ENCODE measurements at regions not wholly inside any gene's neighbourhood (a gene's known extent, or its start where the extent isn't known, plus 50 kb on each side); places are given as distances from the start of the nearest gene placed in this dataset.

- BruUV-seq (replicated peaks), result no TSS peak
- no peaks in the 10 kb centered on the region for H3K36me3 ChIP-seq (ENCODE audit: control insufficient read depth, insufficient read depth, low read length)
- intact Hi-C loops (cut with micrococcal nuclease; ENCODE audit: unreplicated experiment) (no loop called here), in situ Hi-C loops (cut with HindIII; ENCODE audit: low pct_unique_long_range_greater_than_20kb, low sequenced_read_pairs) (no loop called here)
- ChIA-PET POLR2A (no interaction called here), CTCF (no interaction called here)
- no peaks in the 10 kb centered on the region for H3K9me3 ChIP-seq (ENCODE audit: control insufficient read depth, insufficient read depth, low read depth, low read length)
- no peaks in the 10 kb centered on the region for H3K4me1 ChIP-seq (ENCODE audit: control insufficient read depth, insufficient read depth, low read length)
- no peak overlapping the region for H3K27ac ChIP-seq (ENCODE audit: low read length)
- no peak overlapping the region for H3K4me3 ChIP-seq (ENCODE audit: low read depth in 2 of 2, low read length in 2 of 2)
- no peak for TF ChIP-seq REST (IDR thresholded peaks at IDR 0.05; ENCODE audit: insufficient read depth in 1 of 2, low read depth in 2 of 2, low read length in 1 of 2)
- TF ChIP-seq SIN3A (IDR thresholded peaks at IDR 0.05; ENCODE audit: borderline replicate concordance, insufficient read depth, low read depth, low read length), result no peak
- no peak for TF ChIP-seq TCF7L2 (IDR thresholded peaks at IDR 0.05; ENCODE audit: low read depth, low read length)
- TF ChIP-seq POLR2AphosphoS5 (IDR thresholded peaks at IDR 0.05; ENCODE audit: low read depth, low read length), result no peak
- TF ChIP-seq CTCF (IDR thresholded peaks at IDR 0.05), result no peak
- no peak for DNase-seq (ENCODE audit: low read depth, low spot score)
- ATAC-seq, result no peak
- H3K27me3 ChIP-seq (ENCODE audit: control insufficient read depth, insufficient read depth, low read length), result no peaks in the 10 kb centered on the region
Observed at GRCh38 chr9:16245756-16246440, 624.6 kb downstream of the BNC2 start.

- in situ Hi-C loops (cut with HindIII; ENCODE audit: low pct_unique_long_range_greater_than_20kb, low sequenced_read_pairs), result no loop called here
- DNase-seq (ENCODE audit: low read depth, low spot score), result no peak
- Histone ChIP-seq H3K27me3 (ENCODE audit: control insufficient read depth, insufficient read depth, low read length) (no peaks in the 10 kb centered on the region), H3K27ac (ENCODE audit: low read length) (no peak overlapping the region), H3K4me1 (ENCODE audit: control insufficient read depth, insufficient read depth, low read length) (no peaks in the 10 kb centered on the region), H3K36me3 (ENCODE audit: control insufficient read depth, insufficient read depth, low read length) (no peaks in the 10 kb centered on the region), H3K9me3 (ENCODE audit: control insufficient read depth, insufficient read depth, low read depth, low read length) (no peaks in the 10 kb centered on the region), H3K4me3 (ENCODE audit: low read depth in 2 of 2, low read length in 2 of 2) (no peak overlapping the region)
- ChIA-PET CTCF (no interaction called here), POLR2A (no interaction called here)
- no peak for ATAC-seq
- intact Hi-C loops (cut with micrococcal nuclease; ENCODE audit: unreplicated experiment), result no loop called here
- no peak for TF ChIP-seq POLR2AphosphoS5 (IDR thresholded peaks at IDR 0.05; ENCODE audit: low read depth, low read length)
- BruUV-seq (replicated peaks), result no TSS peak
Observed at GRCh38 chr9:16246785-16247184, 623.7 kb downstream of the BNC2 start.

- in situ Hi-C loops (cut with HindIII; ENCODE audit: low pct_unique_long_range_greater_than_20kb, low sequenced_read_pairs), result no loop called here
- Histone ChIP-seq H3K9me3 (ENCODE audit: control insufficient read depth, insufficient read depth, low read depth, low read length) (no peaks in the 10 kb centered on the region), H3K36me3 (ENCODE audit: control insufficient read depth, insufficient read depth, low read length) (no peaks in the 10 kb centered on the region), H3K27ac (ENCODE audit: low read length) (no peak overlapping the region), H3K4me1 (ENCODE audit: control insufficient read depth, insufficient read depth, low read length) (no peaks in the 10 kb centered on the region), H3K27me3 (ENCODE audit: control insufficient read depth, insufficient read depth, low read length) (no peaks in the 10 kb centered on the region), H3K4me3 (ENCODE audit: low read depth in 2 of 2, low read length in 2 of 2) (no peak overlapping the region)
- no peak for DNase-seq (ENCODE audit: low read depth, low spot score)
- no peak for ATAC-seq
- BruUV-seq (replicated peaks), result no TSS peak
- intact Hi-C loops (cut with micrococcal nuclease; ENCODE audit: unreplicated experiment), result no loop called here
- CTCF ChIA-PET, result no interaction called here
- POLR2A ChIA-PET, result no interaction called here
- TF ChIP-seq POLR2AphosphoS5 (IDR thresholded peaks at IDR 0.05; ENCODE audit: low read depth, low read length) (no peak), REST (IDR thresholded peaks at IDR 0.05; ENCODE audit: insufficient read depth in 1 of 2, low read depth in 2 of 2, low read length in 1 of 2) (no peak), TCF7L2 (IDR thresholded peaks at IDR 0.05; ENCODE audit: low read depth, low read length) (no peak), CTCF (IDR thresholded peaks at IDR 0.05) (no peak), SIN3A (IDR thresholded peaks at IDR 0.05; ENCODE audit: borderline replicate concordance, insufficient read depth, low read depth, low read length) (no peak)
Observed at GRCh38 chr9:16247188-16247875, 623.1 kb downstream of the BNC2 start.
